ENCODE measurements at regions not wholly inside any gene's neighbourhood (a gene's known extent, or its start where the extent isn't known, plus 50 kb on each side); places are given as distances from the start of the nearest gene placed in this dataset.
"Not testable (repeated sequence)": the region's sequence is repeated elsewhere in the genome, so short reads cannot be mapped to it uniquely, and the experiment has no call there.

DNA sequence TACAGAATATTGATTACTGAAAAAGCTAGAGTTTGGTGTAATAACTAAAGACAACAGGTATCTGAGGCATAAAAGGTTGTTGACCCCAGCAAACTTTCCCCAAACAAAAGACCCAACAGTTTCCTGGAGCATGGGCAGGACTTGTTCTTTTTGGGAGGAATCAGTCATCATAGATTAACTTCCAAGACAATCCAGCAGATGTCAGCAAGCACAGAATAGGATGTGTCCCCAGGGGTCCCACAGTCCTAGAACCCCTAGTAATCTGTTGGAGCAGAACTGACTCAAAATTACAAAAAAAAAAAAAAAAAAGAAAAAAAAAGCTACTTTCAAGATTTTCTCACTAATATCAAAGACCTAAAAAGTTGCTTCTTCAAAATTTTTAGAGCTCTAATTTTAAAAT, 564.7 kb upstream of the SLC39A10 start:
- TF ChIP-seq, protein P1, sequence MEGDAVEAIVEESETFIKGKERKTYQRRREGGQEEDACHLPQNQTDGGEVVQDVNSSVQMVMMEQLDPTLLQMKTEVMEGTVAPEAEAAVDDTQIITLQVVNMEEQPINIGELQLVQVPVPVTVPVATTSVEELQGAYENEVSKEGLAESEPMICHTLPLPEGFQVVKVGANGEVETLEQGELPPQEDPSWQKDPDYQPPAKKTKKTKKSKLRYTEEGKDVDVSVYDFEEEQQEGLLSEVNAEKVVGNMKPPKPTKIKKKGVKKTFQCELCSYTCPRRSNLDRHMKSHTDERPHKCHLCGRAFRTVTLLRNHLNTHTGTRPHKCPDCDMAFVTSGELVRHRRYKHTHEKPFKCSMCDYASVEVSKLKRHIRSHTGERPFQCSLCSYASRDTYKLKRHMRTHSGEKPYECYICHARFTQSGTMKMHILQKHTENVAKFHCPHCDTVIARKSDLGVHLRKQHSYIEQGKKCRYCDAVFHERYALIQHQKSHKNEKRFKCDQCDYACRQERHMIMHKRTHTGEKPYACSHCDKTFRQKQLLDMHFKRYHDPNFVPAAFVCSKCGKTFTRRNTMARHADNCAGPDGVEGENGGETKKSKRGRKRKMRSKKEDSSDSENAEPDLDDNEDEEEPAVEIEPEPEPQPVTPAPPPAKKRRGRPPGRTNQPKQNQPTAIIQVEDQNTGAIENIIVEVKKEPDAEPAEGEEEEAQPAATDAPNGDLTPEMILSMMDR (IDR thresholded peaks at IDR 0.05; ENCODE audit: insufficient read depth, low read length) = no peak
- DNase-seq (ENCODE audit: low read depth) = no peak
- no peak overlapping the region for H3K4me3 ChIP-seq (ENCODE audit: low read depth, low read length)

GRCh38 chr2:195072806-195073205, 584.2 kb upstream of the SLC39A10 start:
- H3K4me3 ChIP-seq (ENCODE audit: low read depth, low read length); DNase-seq (ENCODE audit: low read depth): not testable (repeated sequence)

DNA sequence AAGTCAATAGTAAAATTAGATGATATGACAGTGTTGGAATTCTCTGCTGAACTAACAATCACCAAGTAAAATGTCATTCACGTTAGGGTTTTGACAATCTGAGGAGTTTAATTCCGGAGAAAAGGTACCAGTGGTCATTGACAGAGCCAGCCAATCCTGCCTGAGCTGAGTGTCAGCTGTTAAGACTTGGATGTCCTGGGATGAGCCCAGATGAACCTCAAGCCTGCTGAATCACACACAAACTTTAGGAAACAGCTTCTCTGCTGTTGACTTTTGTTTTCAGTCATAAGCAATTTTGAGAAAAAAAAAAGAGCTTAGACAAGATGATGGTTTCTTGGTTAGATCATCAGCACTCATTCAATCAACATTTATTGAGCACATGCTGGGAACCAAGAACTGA, 600.0 kb upstream of the SLC39A10 start:
- TF ChIP-seq, protein P1 (IDR thresholded peaks at IDR 0.05; ENCODE audit: insufficient read depth, low read length) = no peak
- H3K4me3 ChIP-seq (ENCODE audit: low read depth, low read length) = no peak overlapping the region
- no peak for DNase-seq (ENCODE audit: low read depth)

DNA sequence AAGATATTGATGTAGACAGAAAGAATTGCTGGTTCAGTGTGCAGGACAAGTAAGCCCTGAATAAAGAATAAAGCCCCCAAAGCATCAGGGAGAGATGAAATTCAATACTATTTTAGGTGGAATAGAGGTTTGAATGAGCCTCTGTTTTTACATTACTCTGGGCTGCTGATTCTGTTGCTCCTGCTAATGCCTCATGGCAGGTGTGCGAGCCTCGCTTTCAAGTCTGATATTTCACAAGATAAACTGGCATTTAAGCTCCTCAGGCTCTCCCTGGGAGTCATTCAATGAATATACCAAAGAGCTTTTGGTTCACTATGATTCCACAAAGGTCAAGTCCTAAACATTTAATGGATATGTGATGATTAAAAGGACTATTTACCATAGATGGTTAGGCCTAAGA, 601.0 kb upstream of the SLC39A10 start:
- DNase-seq (ENCODE audit: low read depth) = no peak
- no peak overlapping the region for H3K4me3 ChIP-seq (ENCODE audit: low read depth, low read length)
- TF ChIP-seq, protein P1 (IDR thresholded peaks at IDR 0.05; ENCODE audit: insufficient read depth, low read length) = no peak

DNA sequence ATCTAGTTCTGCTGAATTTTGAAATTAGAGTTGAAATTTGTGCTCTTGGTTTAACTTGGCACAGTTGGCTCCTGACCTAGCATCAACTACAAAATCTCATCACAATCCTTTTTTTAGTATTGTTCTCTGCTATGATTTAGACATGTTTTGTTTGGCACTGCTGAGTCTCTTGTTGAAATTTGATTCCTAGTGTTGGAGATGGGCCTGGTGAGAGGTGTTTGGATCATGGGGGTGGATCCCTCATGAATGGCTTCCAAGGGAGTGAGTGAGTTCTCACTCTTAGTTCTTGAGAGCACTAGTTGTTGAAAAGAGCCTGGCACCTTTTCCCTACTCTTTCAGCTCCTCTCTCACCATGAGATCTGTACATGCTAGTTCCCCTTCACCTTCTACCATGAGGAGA, 605.6 kb upstream of the SLC39A10 start:
- DNase-seq (ENCODE audit: low read depth) = peak; percentile 74
- TF ChIP-seq, protein P1 (IDR thresholded peaks at IDR 0.05; ENCODE audit: insufficient read depth, low read length) = no peak
- no peak overlapping the region for H3K4me3 ChIP-seq (ENCODE audit: low read depth, low read length)

DNA sequence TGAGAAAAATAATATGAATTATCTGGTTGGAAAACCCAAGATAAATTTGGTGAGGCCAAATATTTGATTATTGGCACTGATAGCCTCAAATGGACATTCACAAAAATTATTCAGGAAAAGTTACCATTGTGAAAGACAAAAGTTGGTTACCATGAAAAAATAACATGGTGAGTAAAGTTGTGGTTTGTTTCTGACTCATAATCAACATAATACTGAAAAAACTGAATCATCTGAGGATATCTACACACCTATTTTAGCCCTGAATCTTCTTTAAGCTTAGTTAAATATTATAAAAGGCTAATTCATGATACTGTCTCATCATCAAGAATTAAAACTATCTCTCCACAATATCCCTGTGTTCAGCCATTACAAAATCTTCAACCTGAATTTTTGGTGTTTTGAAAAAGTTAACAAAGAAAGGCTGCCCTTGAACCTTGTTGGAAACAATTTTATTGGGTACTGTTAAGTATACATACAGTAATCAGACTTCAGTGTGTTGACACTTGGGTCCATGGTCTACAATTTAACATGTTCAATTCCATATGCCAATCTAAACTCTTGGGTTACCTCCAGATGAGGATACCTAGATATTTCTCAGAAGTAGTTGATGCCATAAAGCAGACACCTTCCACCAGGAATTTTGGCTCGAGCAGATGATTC, 607.5 kb upstream of the SLC39A10 start:
- peak; percentile 28 for DNase-seq (ENCODE audit: low read depth)
- TF ChIP-seq, protein P1 (IDR thresholded peaks at IDR 0.05; ENCODE audit: insufficient read depth, low read length) = no peak

GRCh38 chr2:195047955-195048354, 609.1 kb upstream of the SLC39A10 start:
- TF ChIP-seq, protein P1 (IDR thresholded peaks at IDR 0.05; ENCODE audit: insufficient read depth, low read length) = no peak
- H3K4me3 ChIP-seq (ENCODE audit: low read depth, low read length) = no peak overlapping the region
- DNase-seq (ENCODE audit: low read depth) = no peak

More for the DNA sequence above, 607.5 kb upstream of the SLC39A10 start:
- no peak overlapping the region for H3K4me3 ChIP-seq (ENCODE audit: low read depth, low read length)

Data from fibroblast of the aortic adventitia (primary cell).